Lower leg skin (tissue), 3 donors: ENCODE measurements at regions not wholly inside any gene's neighbourhood (a gene's known extent, or its start where the extent isn't known, plus 50 kb on each side); places are given as distances from the start of the nearest gene placed in this dataset.

Experiments used
- POLR2A ChIP-seq, 2 donors: fragments of 450-650 bp; IDR thresholded peaks; one replicate each; pipeline ENCODE4 v1.6.1; 2016 to 2017; ENCODE audit warnings: antibody characterized with exemption in 2 of 2, mild to moderate bottlenecking in 1 of 2, moderate library complexity in 1 of 2
- TF ChIP-seq, protein P1 (sequence below), 3 donors: fragments of 450-650 bp; IDR thresholded peaks; one replicate each; pipeline ENCODE4 v1.5.1; 2016; ENCODE audit warnings: antibody characterized with exemption in 3 of 3, mild to moderate bottlenecking in 3 of 3, moderate library complexity in 2 of 3

DNA sequence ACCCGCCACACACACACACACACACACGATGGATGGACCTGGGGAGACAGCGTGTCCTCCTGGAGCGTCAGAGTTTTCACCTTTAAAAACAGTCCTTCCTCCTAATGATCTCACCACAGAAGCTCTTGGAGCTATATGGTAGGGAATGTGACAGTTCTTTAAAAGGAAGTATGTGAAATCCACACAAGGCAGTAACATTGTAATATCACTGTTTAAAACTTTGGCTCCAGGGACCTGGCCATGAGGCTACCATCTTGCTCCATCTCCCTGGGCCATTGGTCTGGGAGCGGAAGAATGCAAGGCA lies 302.4 kb downstream of the SOX9 start:
- TF ChIP-seq, protein P1, sequence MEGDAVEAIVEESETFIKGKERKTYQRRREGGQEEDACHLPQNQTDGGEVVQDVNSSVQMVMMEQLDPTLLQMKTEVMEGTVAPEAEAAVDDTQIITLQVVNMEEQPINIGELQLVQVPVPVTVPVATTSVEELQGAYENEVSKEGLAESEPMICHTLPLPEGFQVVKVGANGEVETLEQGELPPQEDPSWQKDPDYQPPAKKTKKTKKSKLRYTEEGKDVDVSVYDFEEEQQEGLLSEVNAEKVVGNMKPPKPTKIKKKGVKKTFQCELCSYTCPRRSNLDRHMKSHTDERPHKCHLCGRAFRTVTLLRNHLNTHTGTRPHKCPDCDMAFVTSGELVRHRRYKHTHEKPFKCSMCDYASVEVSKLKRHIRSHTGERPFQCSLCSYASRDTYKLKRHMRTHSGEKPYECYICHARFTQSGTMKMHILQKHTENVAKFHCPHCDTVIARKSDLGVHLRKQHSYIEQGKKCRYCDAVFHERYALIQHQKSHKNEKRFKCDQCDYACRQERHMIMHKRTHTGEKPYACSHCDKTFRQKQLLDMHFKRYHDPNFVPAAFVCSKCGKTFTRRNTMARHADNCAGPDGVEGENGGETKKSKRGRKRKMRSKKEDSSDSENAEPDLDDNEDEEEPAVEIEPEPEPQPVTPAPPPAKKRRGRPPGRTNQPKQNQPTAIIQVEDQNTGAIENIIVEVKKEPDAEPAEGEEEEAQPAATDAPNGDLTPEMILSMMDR (IDR thresholded peaks at IDR 0.05) = no peak
- TF ChIP-seq POLR2A (IDR thresholded peaks at IDR 0.05) = no peak
